ENCODE measurements at regions not wholly inside any gene's neighbourhood (a gene's known extent, or its start where the extent isn't known, plus 50 kb on each side); places are given as distances from the start of the nearest gene placed in this dataset.

GRCh38 chr2:120932881-120933280 lies 197.2 kb downstream of the GLI2 start:
- DNase-seq (no peak), ATAC-seq (no peak)
- TF ChIP-seq CTCF (IDR thresholded peaks at IDR 0.05) (no peak), POLR2A (IDR thresholded peaks at IDR 0.05) (no peak)
- no peak overlapping the region for H3K27ac ChIP-seq
- H3K4me3 ChIP-seq: no peak overlapping the region
- intact Hi-C loops (cut with DNase I): no loop called here
- WGBS, 2 donors: 79 to 90% methylated on average over 7 of the region's 7 CpGs
- no peaks in the 10 kb centered on the region for H3K36me3 ChIP-seq (replicated peaks in 1 of 2; ENCODE audit: insufficient read depth in 1 of 2, low read depth in 2 of 2)
- no peaks in the 10 kb centered on the region for H3K27me3 ChIP-seq
- no peaks in the 10 kb centered on the region for H3K9me3 ChIP-seq
- peaks cover 17% of the 10 kb centered on the region for H3K4me1 ChIP-seq

- ATAC-seq (no peak), DNase-seq (no peak)
- no peak overlapping the region for H3K4me3 ChIP-seq
- H3K4me1 ChIP-seq: peaks cover 17% of the 10 kb centered on the region
- intact Hi-C loops (cut with DNase I): no loop called here
- no peaks in the 10 kb centered on the region for H3K36me3 ChIP-seq (replicated peaks in 1 of 2; ENCODE audit: insufficient read depth in 1 of 2, low read depth in 2 of 2)
- TF ChIP-seq CTCF (IDR thresholded peaks at IDR 0.05): no peak
- TF ChIP-seq POLR2A (IDR thresholded peaks at IDR 0.05): no peak
- no peak overlapping the region for H3K27ac ChIP-seq
- 82 to 87% methylated on average over 13 to 18 of the region's 19 CpGs for WGBS, 2 donors
- H3K9me3 ChIP-seq: no peaks in the 10 kb centered on the region
- no peaks in the 10 kb centered on the region for H3K27me3 ChIP-seq
These were observed 198.3 kb downstream of the GLI2 start for GRCh38 chr2:120933693-120934573.

DNA sequence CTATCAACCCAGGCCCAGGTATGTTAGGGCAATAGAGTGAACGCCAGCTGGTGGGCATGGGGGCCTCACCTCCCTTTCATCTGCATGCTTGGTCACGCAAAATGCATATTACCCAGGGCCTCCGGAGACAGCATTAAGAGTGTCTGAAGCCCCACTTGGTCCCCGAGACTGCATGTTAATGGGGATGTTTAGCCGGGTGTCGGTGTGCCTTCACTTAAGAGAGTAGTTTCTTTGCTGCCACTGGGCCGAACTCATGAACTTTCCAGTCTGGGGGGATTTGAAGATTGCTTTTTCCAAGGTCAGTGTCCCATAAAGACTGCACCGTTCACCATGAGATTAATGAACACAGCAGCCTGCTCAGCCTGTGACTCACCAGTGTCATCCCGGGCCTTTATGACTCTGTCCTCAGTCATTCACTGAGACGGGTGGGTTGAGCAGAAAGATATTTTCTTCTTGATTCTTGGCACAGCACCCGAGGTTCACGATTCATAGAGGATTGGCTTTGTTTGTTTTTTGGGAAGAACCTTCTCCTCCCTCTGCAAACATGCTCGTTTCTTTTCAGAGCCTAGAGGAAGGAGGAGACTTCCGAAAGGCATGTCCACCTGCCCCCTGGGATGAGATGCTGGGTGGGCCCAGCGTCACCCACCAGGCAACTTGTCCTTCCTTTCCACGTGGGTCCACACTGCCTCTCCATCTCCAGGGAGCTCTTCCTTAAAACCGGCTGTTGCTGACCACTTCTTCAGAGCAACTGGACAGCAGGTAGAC lies 199.1 kb downstream of the GLI2 start:
- Histone ChIP-seq H3K36me3 (replicated peaks in 1 of 2; ENCODE audit: insufficient read depth in 1 of 2, low read depth in 2 of 2) (no peaks in the 10 kb centered on the region), H3K27ac (no peak overlapping the region), H3K4me1 (peaks cover 17% of the 10 kb centered on the region), H3K9me3 (no peaks in the 10 kb centered on the region), H3K27me3 (no peaks in the 10 kb centered on the region), H3K4me3 (no peak overlapping the region)
- 51 to 61% methylated on average over 14 to 17 of the region's 17 CpGs for WGBS, 2 donors
- TF ChIP-seq CTCF (IDR thresholded peaks at IDR 0.05): no peak
- TF ChIP-seq POLR2A (IDR thresholded peaks at IDR 0.05): no peak
- intact Hi-C loops (cut with DNase I): no loop called here
- DNase-seq (peak in 1 of 4 donors; percentile 45), ATAC-seq (no peak)

DNA sequence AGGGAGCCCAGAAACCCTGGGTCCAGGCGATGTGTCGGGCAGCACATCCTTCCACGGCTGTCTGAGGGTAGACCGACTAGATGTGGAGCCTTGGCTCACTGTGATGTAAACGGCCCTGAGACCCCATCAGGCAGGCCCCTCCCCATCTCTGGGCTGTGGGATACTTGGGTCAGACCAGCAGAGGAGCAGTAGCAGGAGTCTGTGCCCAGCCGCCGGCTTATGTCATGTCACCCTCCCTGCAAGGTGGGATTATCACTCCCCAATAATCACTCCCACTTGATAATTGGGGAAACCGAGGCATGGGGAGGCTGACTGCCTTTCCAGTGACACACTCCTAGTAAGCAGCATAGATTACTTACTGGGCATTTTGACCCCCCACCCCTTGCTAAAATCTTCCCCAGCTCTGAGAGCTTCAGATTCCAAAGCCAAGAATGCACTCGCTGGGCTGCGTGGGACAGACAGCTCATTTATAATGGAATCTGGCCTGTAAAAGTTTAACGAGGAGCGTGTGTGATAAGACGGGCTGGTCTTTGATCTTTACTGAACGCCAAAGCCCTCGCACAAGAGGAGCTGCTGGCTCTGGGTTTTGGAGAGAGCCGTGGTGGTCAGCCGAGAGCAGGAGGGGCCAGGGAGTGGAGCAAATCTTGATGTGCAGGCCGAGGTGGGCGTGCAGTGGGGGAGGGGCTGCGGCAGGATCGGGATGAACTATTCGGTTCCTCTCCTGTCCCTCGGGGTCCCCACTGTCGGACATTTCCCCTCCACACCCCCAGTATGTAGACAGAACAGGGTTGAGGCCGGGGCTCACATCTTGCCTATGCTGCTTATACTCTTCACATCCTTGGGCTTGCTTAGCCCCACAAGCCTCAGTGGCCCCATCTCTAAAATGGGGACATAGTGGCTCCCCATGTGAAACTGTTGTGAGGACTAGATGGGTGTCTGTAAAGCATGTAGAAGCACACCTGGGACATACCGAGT lies 200.0 kb downstream of the GLI2 start:
- H3K27ac ChIP-seq: no peak overlapping the region
- ATAC-seq (peak; percentile 37), DNase-seq (peak in 2 of 4 donors; percentile 38 to 40)
- H3K36me3 ChIP-seq (replicated peaks in 1 of 2; ENCODE audit: insufficient read depth in 1 of 2, low read depth in 2 of 2): no peaks in the 10 kb centered on the region
- H3K9me3 ChIP-seq: no peaks in the 10 kb centered on the region
- TF ChIP-seq POLR2A (IDR thresholded peaks at IDR 0.05) (no peak), CTCF (IDR thresholded peaks at IDR 0.05) (no peak)
- H3K27me3 ChIP-seq: no peaks in the 10 kb centered on the region
- WGBS, 2 donors: 29 to 36% methylated on average over 22 to 26 of the region's 26 CpGs
- intact Hi-C loops (cut with DNase I): no loop called here
- H3K4me3 ChIP-seq: no peak overlapping the region
- peaks cover 17% of the 10 kb centered on the region for H3K4me1 ChIP-seq
